ENCODE measurements at regions not wholly inside any gene's neighbourhood (a gene's known extent, or its start where the extent isn't known, plus 50 kb on each side); places are given as distances from the start of the nearest gene placed in this dataset.

GRCh38 chr13:33742321-33742720 is 75.6 kb upstream of the RFC3 start:
- TF ChIP-seq CTCF (IDR thresholded peaks at IDR 0.05) (no peak), POLR2A (IDR thresholded peaks at IDR 0.05) (no peak), POLR2AphosphoS5 (IDR thresholded peaks at IDR 0.05) (no peak), EP300 (IDR thresholded peaks at IDR 0.05) (no peak)
